Type B pancreatic cell (in vitro differentiated cells): ENCODE measurements at regions not wholly inside any gene's neighbourhood (a gene's known extent, or its start where the extent isn't known, plus 50 kb on each side); places are given as distances from the start of the nearest gene placed in this dataset.
"Not testable (repeated sequence)": the region's sequence is repeated elsewhere in the genome, so short reads cannot be mapped to it uniquely, and the experiment has no call there.

Source experiments
- DNase-seq: peaks from one replicate; pipeline ENCODE4 v3.0.0; 2021; ENCODE audit warnings: mixed read lengths; ENCODE audit not compliant: unreplicated experiment; ENCODE audit errors: extremely low spot score
- H3K27ac Mint-ChIP-seq: 2 replicates; pipeline ENCODE4 v1.8.0; 2021; ENCODE audit warnings: mild to moderate bottlenecking, mixed read lengths
- H3K27me3 Mint-ChIP-seq: 2 replicates; pipeline ENCODE4 v1.8.0; 2021; ENCODE audit warnings: mixed read lengths
- H3K36me3 Mint-ChIP-seq: 2 replicates; pipeline ENCODE4 v1.8.0; 2021; ENCODE audit warnings: mixed read lengths
- H3K4me1 Mint-ChIP-seq: one replicate; pipeline ENCODE4 v1.8.0; 2021; ENCODE audit warnings: mixed read lengths; ENCODE audit not compliant: unreplicated experiment
- H3K4me3 Mint-ChIP-seq: 2 replicates; pipeline ENCODE4 v1.8.0; 2021; ENCODE audit warnings: mild to moderate bottlenecking, mixed read lengths
- H3K9me3 Mint-ChIP-seq: 2 replicates; pipeline ENCODE4 v1.8.0; 2021; ENCODE audit warnings: mixed read lengths
- CTCF ChIP-seq: fragments of 200-600 bp; sonication (generic); conservative IDR thresholded peaks from 2 replicates; pipeline ENCODE4 v1.5.0; 2021; ENCODE audit warnings: antibody characterized with exemption, mild to moderate bottlenecking

DNA sequence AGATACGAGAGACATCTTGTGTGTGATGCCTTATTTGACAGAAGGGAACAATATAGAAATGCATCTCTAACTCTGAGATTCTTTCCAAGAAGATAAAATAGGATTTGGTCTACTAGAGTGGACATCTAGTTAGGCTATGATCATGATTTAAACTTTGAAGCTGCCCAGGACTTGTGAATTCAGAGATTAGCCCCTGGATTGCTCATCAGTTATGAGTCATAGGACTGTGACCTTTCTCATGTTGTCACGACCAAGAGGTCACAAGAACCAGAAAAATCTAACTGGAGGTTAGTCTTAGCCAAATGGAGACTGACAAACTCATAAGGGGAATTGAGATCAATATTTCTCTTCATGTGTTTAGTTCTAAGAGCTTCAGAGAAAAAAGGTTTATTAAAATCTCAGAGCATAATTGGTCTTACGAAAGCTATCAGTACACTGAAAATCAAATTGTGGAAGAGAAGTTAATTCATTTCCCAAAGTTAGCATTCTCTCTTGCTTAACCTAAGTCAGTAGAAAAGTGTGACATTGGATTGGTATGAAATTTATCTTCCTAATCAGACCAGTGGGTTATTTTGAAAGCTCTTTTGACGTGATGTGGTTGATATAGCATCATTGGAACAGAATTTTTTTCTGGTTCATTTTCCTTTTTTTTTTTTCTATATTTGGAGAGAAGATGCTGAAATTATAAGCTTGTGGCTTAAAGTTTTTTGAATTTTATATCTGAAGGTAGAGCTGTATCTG lies 245.7 kb downstream of the RNF144B start:
- H3K36me3 Mint-ChIP-seq, result no peaks in the 10 kb centered on the region
- no peak overlapping the region for H3K4me3 Mint-ChIP-seq
- H3K27ac Mint-ChIP-seq, result no peak overlapping the region
- no peaks in the 10 kb centered on the region for H3K4me1 Mint-ChIP-seq
- no peak for DNase-seq
- no peak for TF ChIP-seq CTCF
- no peaks in the 10 kb centered on the region for H3K9me3 Mint-ChIP-seq
- H3K27me3 Mint-ChIP-seq, result peaks cover 4% of the 10 kb centered on the region

DNA sequence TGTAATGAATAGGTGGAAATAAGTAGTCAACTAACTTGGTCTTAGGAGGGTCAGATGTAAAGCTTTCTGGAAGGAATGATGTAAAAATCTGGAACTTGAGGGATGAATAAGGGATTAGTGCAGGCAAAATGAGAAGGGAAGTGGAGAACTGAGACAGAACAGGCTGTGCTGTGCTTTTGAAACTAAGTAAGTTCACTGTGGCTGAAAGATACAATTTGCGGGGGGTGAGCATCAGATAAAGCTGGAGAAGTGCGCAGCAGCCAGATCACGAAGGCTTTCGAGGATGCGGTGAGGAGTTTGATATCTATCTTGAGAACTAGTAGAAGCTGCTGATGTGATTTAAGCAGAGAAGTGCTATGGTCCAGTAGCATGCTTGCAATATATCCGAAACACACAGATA lies 247.8 kb downstream of the RNF144B start:
- H3K36me3 Mint-ChIP-seq, result no peaks in the 10 kb centered on the region
- peaks cover 9% of the 10 kb centered on the region for H3K27me3 Mint-ChIP-seq
- no peak for DNase-seq
- TF ChIP-seq CTCF, result no peak
- H3K27ac Mint-ChIP-seq, result no peak overlapping the region
- H3K9me3 Mint-ChIP-seq, result no peaks in the 10 kb centered on the region
- H3K4me1 Mint-ChIP-seq, result no peaks in the 10 kb centered on the region
- no peak overlapping the region for H3K4me3 Mint-ChIP-seq

DNA sequence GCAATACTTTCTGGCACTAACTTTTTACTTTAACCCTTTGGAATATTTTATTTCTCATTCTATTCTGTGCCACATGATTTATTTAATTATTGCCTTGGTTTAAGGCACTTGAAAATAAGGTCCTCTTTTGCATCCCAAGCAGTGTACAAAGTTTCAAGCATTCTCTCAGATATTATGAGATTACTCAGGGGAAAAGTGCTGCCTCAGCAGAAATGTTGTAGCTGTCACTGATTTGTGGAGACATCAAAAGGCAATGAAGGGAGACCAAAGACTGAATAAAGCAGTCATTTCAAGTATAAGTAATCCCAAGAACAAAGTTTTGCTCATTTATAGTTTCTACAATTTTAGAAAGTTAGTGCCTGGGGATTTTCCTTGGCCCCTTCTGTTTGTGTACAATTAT lies 253.0 kb downstream of the RNF144B start:
- DNase-seq, result no peak
- peaks cover 5% of the 10 kb centered on the region for H3K9me3 Mint-ChIP-seq
- no peak overlapping the region for H3K4me3 Mint-ChIP-seq
- no peaks in the 10 kb centered on the region for H3K36me3 Mint-ChIP-seq
- no peak overlapping the region for H3K27ac Mint-ChIP-seq
- H3K27me3 Mint-ChIP-seq, result peaks cover 5% of the 10 kb centered on the region
- H3K4me1 Mint-ChIP-seq, result no peaks in the 10 kb centered on the region
- no peak for TF ChIP-seq CTCF

DNA sequence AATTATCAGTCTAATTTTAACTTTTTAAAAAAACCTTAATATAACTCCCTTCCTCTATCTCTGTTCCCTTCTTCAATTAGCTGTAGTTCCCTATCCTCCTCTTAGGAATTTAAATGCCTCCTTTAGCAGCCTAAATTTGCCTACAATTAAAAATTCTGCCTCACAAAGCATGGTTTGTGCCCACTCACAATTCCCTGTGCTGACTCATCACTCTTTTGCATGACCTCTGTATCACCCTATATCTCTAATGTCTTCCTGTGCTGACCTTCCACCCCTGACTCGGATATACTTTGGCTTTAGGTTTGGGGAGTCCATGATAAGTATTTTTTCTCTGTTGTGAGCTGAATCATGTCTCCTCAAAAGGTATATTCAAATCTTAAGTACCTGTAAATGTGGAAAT lies 253.6 kb downstream of the RNF144B start:
- H3K27ac Mint-ChIP-seq, result no peak overlapping the region
- no peaks in the 10 kb centered on the region for H3K36me3 Mint-ChIP-seq
- no peak for DNase-seq
- peaks cover 5% of the 10 kb centered on the region for H3K9me3 Mint-ChIP-seq
- H3K4me1 Mint-ChIP-seq, result no peaks in the 10 kb centered on the region
- peaks cover 5% of the 10 kb centered on the region for H3K27me3 Mint-ChIP-seq
- no peak overlapping the region for H3K4me3 Mint-ChIP-seq
- no peak for TF ChIP-seq CTCF

DNA sequence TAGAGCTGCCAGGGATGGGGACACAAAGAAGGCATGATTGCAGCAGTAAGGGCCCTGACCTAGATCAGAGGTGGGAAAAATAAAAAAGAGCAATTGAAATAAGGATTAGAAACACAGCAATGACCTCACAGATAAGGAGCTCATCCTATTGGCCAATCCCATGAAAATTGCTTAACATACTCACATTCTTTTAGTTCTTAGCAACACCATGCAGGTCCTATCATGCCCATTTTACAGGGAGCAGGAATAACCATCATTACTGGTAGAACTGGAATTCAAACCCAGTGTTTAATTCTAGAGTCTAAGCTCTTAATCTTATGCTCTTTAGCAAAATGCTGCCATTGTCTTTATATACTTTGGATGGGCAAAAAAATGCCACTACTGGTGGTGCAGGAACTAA lies 267.7 kb downstream of the RNF144B start:
- no peak for DNase-seq
- no peaks in the 10 kb centered on the region for H3K36me3 Mint-ChIP-seq
- H3K27ac Mint-ChIP-seq, result no peak overlapping the region
- H3K27me3 Mint-ChIP-seq, result peaks cover 19% of the 10 kb centered on the region
- H3K4me3 Mint-ChIP-seq, result no peak overlapping the region
- H3K4me1 Mint-ChIP-seq, result no peaks in the 10 kb centered on the region
- H3K9me3 Mint-ChIP-seq, result peaks cover 6% of the 10 kb centered on the region
- no peak for TF ChIP-seq CTCF

- TF ChIP-seq CTCF, result no peak
- Mint-ChIP-seq H3K4me3 (no peak overlapping the region), H3K27ac (no peak overlapping the region), H3K27me3 (peaks cover 16% of the 10 kb centered on the region), H3K9me3 (peaks cover 6% of the 10 kb centered on the region), H3K4me1 (no peaks in the 10 kb centered on the region), H3K36me3 (no peaks in the 10 kb centered on the region)
- DNase-seq, result no peak
Measured at GRCh38 chr6:18656506-18656905, 269.4 kb downstream of the RNF144B start.

- DNase-seq, H3K4me3 Mint-ChIP-seq, H3K4me1 Mint-ChIP-seq, H3K27ac Mint-ChIP-seq, H3K27me3 Mint-ChIP-seq, H3K36me3 Mint-ChIP-seq, H3K9me3 Mint-ChIP-seq: not testable (repeated sequence)
Measured at GRCh38 chr6:18659994-18660393, 272.8 kb downstream of the RNF144B start.
